ENCODE measurements at regions not wholly inside any gene's neighbourhood (a gene's known extent, or its start where the extent isn't known, plus 50 kb on each side); places are given as distances from the start of the nearest gene placed in this dataset.

DNA sequence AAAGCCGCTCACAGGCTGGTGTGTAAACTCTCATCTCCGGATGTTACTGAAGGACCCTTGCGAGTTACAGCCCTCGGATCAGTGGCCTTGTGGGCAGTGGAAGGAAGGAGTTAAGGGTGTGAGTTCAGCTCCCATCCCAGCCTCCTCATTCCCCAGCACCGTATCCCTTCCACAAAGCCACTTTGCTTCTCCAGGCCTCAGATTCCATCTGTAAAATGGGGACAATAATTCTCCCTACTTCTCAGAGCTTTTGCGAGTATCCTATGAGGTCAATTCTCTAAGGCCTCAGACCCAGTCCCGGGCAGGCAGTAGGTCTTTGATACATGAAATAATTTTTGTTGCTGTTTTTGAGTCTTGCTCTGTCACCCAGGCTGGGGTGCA is 141.3 kb downstream of the C9orf50 start:
- H3K9me2 ChIP-seq (replicated peaks; ENCODE audit: low read length): no peaks in the 10 kb centered on the region
- H4K20me1 ChIP-seq (ENCODE audit: low read length): no peaks in the 10 kb centered on the region
- peaks cover 33% of the 10 kb centered on the region for H3K4me1 ChIP-seq (ENCODE audit: insufficient read depth, low read length)
- no peak overlapping the region for H3K27ac ChIP-seq (ENCODE audit: low read length)
- DNase-seq (no peak), ATAC-seq (no peak)
- H3K9me3 ChIP-seq (ENCODE audit: low read length): no peaks in the 10 kb centered on the region
- H3F3A ChIP-seq (ENCODE audit: low read length, unreplicated experiment): no peaks in the 10 kb centered on the region
- H3K4me3 ChIP-seq (ENCODE audit: low read length): no peak overlapping the region
- no peaks in the 10 kb centered on the region for H3K27me3 ChIP-seq (ENCODE audit: low read length)
- no peak overlapping the region for H3K4me2 ChIP-seq (ENCODE audit: low read length)
- no TSS peak for BruUV-seq (replicated peaks)
- no peak overlapping the region for H3K9ac ChIP-seq (ENCODE audit: low read length)
- intact Hi-C loops (cut with micrococcal nuclease): loop anchor here (10.0 kb wide), 1 partner anchor 335 kb away; no protein-coding TSS in a partner anchor
- CTCF ChIA-PET: no interaction called here
- TF ChIP-seq, protein P1, sequence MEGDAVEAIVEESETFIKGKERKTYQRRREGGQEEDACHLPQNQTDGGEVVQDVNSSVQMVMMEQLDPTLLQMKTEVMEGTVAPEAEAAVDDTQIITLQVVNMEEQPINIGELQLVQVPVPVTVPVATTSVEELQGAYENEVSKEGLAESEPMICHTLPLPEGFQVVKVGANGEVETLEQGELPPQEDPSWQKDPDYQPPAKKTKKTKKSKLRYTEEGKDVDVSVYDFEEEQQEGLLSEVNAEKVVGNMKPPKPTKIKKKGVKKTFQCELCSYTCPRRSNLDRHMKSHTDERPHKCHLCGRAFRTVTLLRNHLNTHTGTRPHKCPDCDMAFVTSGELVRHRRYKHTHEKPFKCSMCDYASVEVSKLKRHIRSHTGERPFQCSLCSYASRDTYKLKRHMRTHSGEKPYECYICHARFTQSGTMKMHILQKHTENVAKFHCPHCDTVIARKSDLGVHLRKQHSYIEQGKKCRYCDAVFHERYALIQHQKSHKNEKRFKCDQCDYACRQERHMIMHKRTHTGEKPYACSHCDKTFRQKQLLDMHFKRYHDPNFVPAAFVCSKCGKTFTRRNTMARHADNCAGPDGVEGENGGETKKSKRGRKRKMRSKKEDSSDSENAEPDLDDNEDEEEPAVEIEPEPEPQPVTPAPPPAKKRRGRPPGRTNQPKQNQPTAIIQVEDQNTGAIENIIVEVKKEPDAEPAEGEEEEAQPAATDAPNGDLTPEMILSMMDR (conservative IDR thresholded peaks at IDR 0.05; ENCODE audit: low read depth, low read length): no peak
- TF ChIP-seq EZH2phosphoT487 (IDR thresholded peaks at IDR 0.05; ENCODE audit: borderline replicate concordance, low read length) (no peak), EZH2 (IDR thresholded peaks at IDR 0.05; ENCODE audit: low read length, unreplicated experiment) (no peak)
- no peaks in the 10 kb centered on the region for H3K36me3 ChIP-seq (ENCODE audit: low read depth, low read length)
- H2AFZ ChIP-seq (ENCODE audit: low read length): no peak overlapping the region
- POLR2A ChIA-PET (ENCODE audit: unreplicated experiment): no interaction called here
- 0 out of 2 replicates have a peak, but pooled peaks cover 7% of the 10 kb centered on the region for H3K79me2 ChIP-seq (ENCODE audit: low read length)

DNA sequence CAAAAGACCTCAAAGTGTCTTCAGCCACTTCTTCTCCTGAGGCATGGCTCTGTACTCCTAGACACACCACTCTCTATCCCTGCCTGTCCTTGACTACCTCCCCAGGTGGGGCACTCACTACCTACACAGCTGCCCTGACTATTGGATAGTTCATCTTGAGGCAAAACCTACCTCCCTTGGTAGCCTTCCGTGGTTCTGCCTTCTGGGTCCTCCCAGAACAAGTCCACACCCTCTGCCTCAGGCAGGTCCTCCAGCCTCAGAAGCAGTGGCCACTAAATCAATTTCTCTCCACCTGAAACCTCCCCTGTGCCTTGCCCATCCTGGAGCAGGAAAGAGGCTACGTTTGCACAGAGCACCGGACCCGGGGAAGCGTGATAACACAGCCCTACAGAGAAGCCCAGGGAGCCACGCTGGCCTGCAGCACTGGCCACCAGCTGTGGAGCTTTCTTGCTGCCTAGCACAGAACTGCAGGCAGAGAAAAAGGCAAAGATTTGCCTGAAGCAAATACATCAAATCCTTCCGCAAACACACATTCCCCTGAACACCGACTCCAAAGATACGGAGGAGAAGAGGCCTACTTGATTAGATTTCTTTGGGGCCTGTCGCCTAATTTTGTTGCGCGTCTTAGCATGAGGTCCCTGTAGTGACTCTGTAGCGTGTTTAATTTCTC is 141.8 kb downstream of the C9orf50 start:
- H3K9me2 ChIP-seq (replicated peaks; ENCODE audit: low read length): no peaks in the 10 kb centered on the region
- H3K9ac ChIP-seq (ENCODE audit: low read length): no peak overlapping the region
- H3K79me2 ChIP-seq (ENCODE audit: low read length): 0 out of 2 replicates have a peak, but pooled peaks cover 1% of the 10 kb centered on the region
- peaks cover 28% of the 10 kb centered on the region for H3K4me1 ChIP-seq (ENCODE audit: insufficient read depth, low read length)
- no peak overlapping the region for H3K27ac ChIP-seq (ENCODE audit: low read length)
- BruUV-seq (replicated peaks): no TSS peak
- no peaks in the 10 kb centered on the region for H3K36me3 ChIP-seq (ENCODE audit: low read depth, low read length)
- POLR2A ChIA-PET (ENCODE audit: unreplicated experiment): no interaction called here
- intact Hi-C loops (cut with micrococcal nuclease): no loop called here
- no peak overlapping the region for H3K4me3 ChIP-seq (ENCODE audit: low read length)
- TF ChIP-seq, protein P1 (conservative IDR thresholded peaks at IDR 0.05; ENCODE audit: low read depth, low read length): no peak
- TF ChIP-seq EZH2 (IDR thresholded peaks at IDR 0.05; ENCODE audit: low read length, unreplicated experiment) (no peak), EZH2phosphoT487 (IDR thresholded peaks at IDR 0.05; ENCODE audit: borderline replicate concordance, low read length) (no peak)
- H2AFZ ChIP-seq (ENCODE audit: low read length): no peak overlapping the region
- H3K4me2 ChIP-seq (ENCODE audit: low read length): no peak overlapping the region
- H4K20me1 ChIP-seq (ENCODE audit: low read length): no peaks in the 10 kb centered on the region
- no peak for DNase-seq
- no peaks in the 10 kb centered on the region for H3K9me3 ChIP-seq (ENCODE audit: low read length)
- H3F3A ChIP-seq (ENCODE audit: low read length, unreplicated experiment): no peaks in the 10 kb centered on the region
- H3K27me3 ChIP-seq (ENCODE audit: low read length): no peaks in the 10 kb centered on the region
- no peak for ATAC-seq
- CTCF ChIA-PET: no interaction called here

DNA sequence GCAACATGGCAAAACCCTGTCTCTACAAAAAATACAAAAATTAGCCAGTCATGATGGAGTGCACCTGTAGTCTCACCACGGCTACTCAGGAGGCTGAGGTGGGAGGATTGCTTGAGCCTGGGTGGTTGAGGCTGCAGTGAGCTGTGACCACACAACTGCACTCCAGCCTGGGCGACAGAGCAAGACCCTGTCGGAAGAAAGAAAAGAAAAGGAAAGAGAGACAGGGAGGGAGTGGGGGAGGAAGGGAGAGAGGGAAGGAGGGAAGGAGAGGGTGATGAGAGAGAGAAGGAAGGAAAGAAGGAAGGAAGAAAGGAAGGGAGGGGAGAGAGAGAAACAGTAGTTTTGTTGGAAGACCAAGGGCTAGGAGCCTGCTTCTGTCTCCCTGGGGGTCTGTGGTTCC is 142.4 kb downstream of the C9orf50 start:
- H3K27ac ChIP-seq (ENCODE audit: low read length): no peak overlapping the region

More for the DNA sequence above, 142.4 kb downstream of the C9orf50 start:
- H3K9ac ChIP-seq (ENCODE audit: low read length): no peak overlapping the region
- H3K27me3 ChIP-seq (ENCODE audit: low read length): no peaks in the 10 kb centered on the region
- no peak for ATAC-seq
- no peak overlapping the region for H3K4me3 ChIP-seq (ENCODE audit: low read length)
- H3K4me1 ChIP-seq (ENCODE audit: insufficient read depth, low read length): peaks cover 22% of the 10 kb centered on the region
- TF ChIP-seq EZH2phosphoT487 (IDR thresholded peaks at IDR 0.05; ENCODE audit: borderline replicate concordance, low read length): no peak
- TF ChIP-seq, protein P1 (conservative IDR thresholded peaks at IDR 0.05; ENCODE audit: low read depth, low read length): no peak
- no peak overlapping the region for H2AFZ ChIP-seq (ENCODE audit: low read length)
- BruUV-seq (replicated peaks): no TSS peak
- no peaks in the 10 kb centered on the region for H3K9me3 ChIP-seq (ENCODE audit: low read length)
- POLR2A ChIA-PET (ENCODE audit: unreplicated experiment): no interaction called here
- no peaks in the 10 kb centered on the region for H3F3A ChIP-seq (ENCODE audit: low read length, unreplicated experiment)
- DNase-seq: no peak
- no peaks in the 10 kb centered on the region for H3K36me3 ChIP-seq (ENCODE audit: low read depth, low read length)
- CTCF ChIA-PET: no interaction called here
- H3K4me2 ChIP-seq (ENCODE audit: low read length): no peak overlapping the region
- H4K20me1 ChIP-seq (ENCODE audit: low read length): no peaks in the 10 kb centered on the region
- no peaks in the 10 kb centered on the region for H3K79me2 ChIP-seq (ENCODE audit: low read length)
- H3K9me2 ChIP-seq (replicated peaks; ENCODE audit: low read length): no peaks in the 10 kb centered on the region
- intact Hi-C loops (cut with micrococcal nuclease): no loop called here

Data from PC-3 (cell line).